ENCODE measurements at regions not wholly inside any gene's neighbourhood (a gene's known extent, or its start where the extent isn't known, plus 50 kb on each side); places are given as distances from the start of the nearest gene placed in this dataset.

GRCh38 chr18:73545472-73545871 is 602.2 kb downstream of the FBXO15 start:
- CTCF ChIA-PET, result no interaction called here
- no TSS peak for BruUV-seq (replicated peaks)
- Mint-ChIP-seq H3K9me3 (ENCODE audit: low read depth, unreplicated experiment) (no peaks in the 10 kb centered on the region), H3K27ac (ENCODE audit: unreplicated experiment) (peak overlapping the region; percentile 92), H3K4me1 (ENCODE audit: low read depth, unreplicated experiment) (peaks cover 30% of the 10 kb centered on the region), H3K36me3 (ENCODE audit: insufficient read depth, unreplicated experiment) (no peaks in the 10 kb centered on the region), H3K4me3 (ENCODE audit: low read depth, unreplicated experiment) (no peak overlapping the region), H3K27me3 (ENCODE audit: unreplicated experiment) (no peaks in the 10 kb centered on the region)
- no peak for TF ChIP-seq CTCF (IDR thresholded peaks at IDR 0.05; ENCODE audit: unreplicated experiment)
- DNase-seq, result peak; percentile 8
- intact Hi-C loops (cut with micrococcal nuclease; ENCODE audit: unreplicated experiment), result loop anchor here (2.0 kb wide), 2 partner anchors 17 to 125 kb away; no protein-coding TSS in a partner anchor

- H3K27ac Mint-ChIP-seq (ENCODE audit: unreplicated experiment), result peak overlapping the region; percentile 92
- no peaks in the 10 kb centered on the region for H3K36me3 Mint-ChIP-seq (ENCODE audit: insufficient read depth, unreplicated experiment)
- intact Hi-C loops (cut with micrococcal nuclease; ENCODE audit: unreplicated experiment), result loop anchor here (1.0 to 5.0 kb wide), 4 partner anchors 18 to 298 kb away; no protein-coding TSS in a partner anchor
- BruUV-seq (replicated peaks), result no TSS peak
- DNase-seq, result no peak
- no peaks in the 10 kb centered on the region for H3K9me3 Mint-ChIP-seq (ENCODE audit: low read depth, unreplicated experiment)
- no peak for TF ChIP-seq CTCF (IDR thresholded peaks at IDR 0.05; ENCODE audit: unreplicated experiment)
- H3K4me1 Mint-ChIP-seq (ENCODE audit: low read depth, unreplicated experiment), result peaks cover 39% of the 10 kb centered on the region
- peak overlapping the region; percentile 20 for H3K4me3 Mint-ChIP-seq (ENCODE audit: low read depth, unreplicated experiment)
- H3K27me3 Mint-ChIP-seq (ENCODE audit: unreplicated experiment), result no peaks in the 10 kb centered on the region
- CTCF ChIA-PET, result interaction anchor here (0.8 kb wide), 1 partner anchor 487 kb away, joined by 3 read pairs; no protein-coding TSS in a partner anchor
These were observed 603.0 kb downstream of the FBXO15 start for GRCh38 chr18:73544617-73545016.

GRCh38 chr18:73544032-73544431 is 603.6 kb downstream of the FBXO15 start:
- peak overlapping the region; percentile 92 for H3K27ac Mint-ChIP-seq (ENCODE audit: unreplicated experiment)
- intact Hi-C loops (cut with micrococcal nuclease; ENCODE audit: unreplicated experiment), result loop anchor here (1.0 to 5.0 kb wide), 4 partner anchors 19 to 298 kb away; no protein-coding TSS in a partner anchor
- H3K4me3 Mint-ChIP-seq (ENCODE audit: low read depth, unreplicated experiment), result peak overlapping the region; percentile 20
- no peaks in the 10 kb centered on the region for H3K9me3 Mint-ChIP-seq (ENCODE audit: low read depth, unreplicated experiment)
- DNase-seq, result no peak
- peaks cover 44% of the 10 kb centered on the region for H3K4me1 Mint-ChIP-seq (ENCODE audit: low read depth, unreplicated experiment)
- no peaks in the 10 kb centered on the region for H3K36me3 Mint-ChIP-seq (ENCODE audit: insufficient read depth, unreplicated experiment)
- CTCF ChIA-PET, result interaction anchor here (0.6 to 0.8 kb wide), 2 partner anchors 271 to 486 kb away, joined by 3 read pairs; no protein-coding TSS in a partner anchor
- no peaks in the 10 kb centered on the region for H3K27me3 Mint-ChIP-seq (ENCODE audit: unreplicated experiment)
- no peak for TF ChIP-seq CTCF (IDR thresholded peaks at IDR 0.05; ENCODE audit: unreplicated experiment)
- BruUV-seq (replicated peaks), result no TSS peak

GRCh38 chr18:73535990-73536389 is 611.6 kb downstream of the FBXO15 start:
- Mint-ChIP-seq H3K36me3 (ENCODE audit: insufficient read depth, unreplicated experiment) (no peaks in the 10 kb centered on the region), H3K4me3 (ENCODE audit: low read depth, unreplicated experiment) (no peak overlapping the region), H3K9me3 (ENCODE audit: low read depth, unreplicated experiment) (no peaks in the 10 kb centered on the region), H3K4me1 (ENCODE audit: low read depth, unreplicated experiment) (peaks cover 21% of the 10 kb centered on the region), H3K27ac (ENCODE audit: unreplicated experiment) (no peak overlapping the region), H3K27me3 (ENCODE audit: unreplicated experiment) (no peaks in the 10 kb centered on the region)
- intact Hi-C loops (cut with micrococcal nuclease; ENCODE audit: unreplicated experiment), result no loop called here
- BruUV-seq (replicated peaks), result no TSS peak
- no peak for DNase-seq
- CTCF ChIA-PET, result no interaction called here
- TF ChIP-seq CTCF (IDR thresholded peaks at IDR 0.05; ENCODE audit: unreplicated experiment), result no peak

Measured in Calu3 (cell line).